ENCODE measurements at regions not wholly inside any gene's neighbourhood (a gene's known extent, or its start where the extent isn't known, plus 50 kb on each side); places are given as distances from the start of the nearest gene placed in this dataset.
"Not testable (repeated sequence)": the region's sequence is repeated elsewhere in the genome, so short reads cannot be mapped to it uniquely, and the experiment has no call there.

GRCh38 chr12:114821570-114821969 is 137.6 kb upstream of the TBX3 start:
- no peak for DNase-seq (ENCODE audit: low read depth in 4 of 4, low spot score in 3 of 4)

GRCh38 chr12:114820796-114821195 is 136.8 kb upstream of the TBX3 start:
- no peak for DNase-seq (ENCODE audit: low read depth in 4 of 4, low spot score in 3 of 4)

GRCh38 chr12:114817571-114818425 is 133.8 kb upstream of the TBX3 start:
- DNase-seq (ENCODE audit: low read depth in 4 of 4, low spot score in 3 of 4) = peak in 1 of 4 donors; percentile 25

- DNase-seq (ENCODE audit: low read depth in 4 of 4, low spot score in 3 of 4) = no peak
Measured at GRCh38 chr12:114815026-114815795, 131.2 kb upstream of the TBX3 start.

- peak in 1 of 4 donors; percentile 28 for DNase-seq (ENCODE audit: low read depth in 4 of 4, low spot score in 3 of 4)
Measured at GRCh38 chr12:114812858-114813761, 129.1 kb upstream of the TBX3 start.

GRCh38 chr12:114812384-114812783 is 128.4 kb upstream of the TBX3 start:
- DNase-seq (ENCODE audit: low read depth in 4 of 4, low spot score in 3 of 4) = no peak

- DNase-seq (ENCODE audit: low read depth in 4 of 4, low spot score in 3 of 4) = no peak
Measured at GRCh38 chr12:114809097-114809496, 125.1 kb upstream of the TBX3 start.

GRCh38 chr12:114801381-114801780 is 117.4 kb upstream of the TBX3 start:
- DNase-seq (ENCODE audit: low read depth in 4 of 4, low spot score in 3 of 4) = not testable (repeated sequence)

- not testable (repeated sequence) for DNase-seq (ENCODE audit: low read depth in 4 of 4, low spot score in 3 of 4)
Measured at GRCh38 chr12:114800566-114800965, 116.6 kb upstream of the TBX3 start.

GRCh38 chr12:114799574-114800487 is 115.9 kb upstream of the TBX3 start:
- no peak for DNase-seq (ENCODE audit: low read depth in 4 of 4, low spot score in 3 of 4)

GRCh38 chr12:114794049-114794558 is 110.1 kb upstream of the TBX3 start:
- no peak for DNase-seq (ENCODE audit: low read depth in 4 of 4, low spot score in 3 of 4)

- no peak for DNase-seq (ENCODE audit: low read depth in 4 of 4, low spot score in 3 of 4)
Measured at GRCh38 chr12:114790276-114790675, 106.3 kb upstream of the TBX3 start.

- no peak for DNase-seq (ENCODE audit: low read depth in 4 of 4, low spot score in 3 of 4)
Measured at GRCh38 chr12:114789821-114790220, 105.8 kb upstream of the TBX3 start.

- DNase-seq (ENCODE audit: low read depth in 4 of 4, low spot score in 3 of 4) = no peak
Measured at GRCh38 chr12:114789276-114789675, 105.3 kb upstream of the TBX3 start.

- DNase-seq (ENCODE audit: low read depth in 4 of 4, low spot score in 3 of 4) = no peak
Measured at GRCh38 chr12:114784526-114784925, 100.6 kb upstream of the TBX3 start.

GRCh38 chr12:114783089-114783618 is 99.2 kb upstream of the TBX3 start:
- DNase-seq (ENCODE audit: low read depth in 4 of 4, low spot score in 3 of 4) = no peak

GRCh38 chr12:114780746-114781399 is 96.9 kb upstream of the TBX3 start:
- no peak for DNase-seq (ENCODE audit: low read depth in 4 of 4, low spot score in 3 of 4)

GRCh38 chr12:114779647-114780046 is 95.7 kb upstream of the TBX3 start:
- no peak for DNase-seq (ENCODE audit: low read depth in 4 of 4, low spot score in 3 of 4)

GRCh38 chr12:114779186-114779585 is 95.2 kb upstream of the TBX3 start:
- no peak for DNase-seq (ENCODE audit: low read depth in 4 of 4, low spot score in 3 of 4)
